ENCODE measurements at regions not wholly inside any gene's neighbourhood (a gene's known extent, or its start where the extent isn't known, plus 50 kb on each side); places are given as distances from the start of the nearest gene placed in this dataset.

DNA sequence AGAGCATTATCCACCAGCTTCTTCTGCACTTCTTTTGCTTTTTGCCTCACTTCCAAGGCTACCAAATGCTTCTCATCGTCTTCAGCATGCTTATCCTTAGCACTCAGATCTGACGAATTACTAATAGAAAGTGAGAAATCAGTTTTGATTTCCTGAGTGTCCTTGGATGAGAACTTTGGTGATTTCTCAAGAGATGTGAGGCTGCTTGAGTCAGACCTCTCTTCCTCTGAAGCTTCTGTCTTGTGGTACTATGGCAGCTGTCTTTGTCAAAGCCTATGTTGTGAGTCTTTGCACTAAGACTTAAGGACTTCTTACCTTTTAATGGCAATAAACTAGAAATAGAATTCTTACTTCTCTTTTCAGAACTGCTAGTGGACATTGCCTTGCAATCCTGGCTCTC is 169.9 kb downstream of the CPE start:
- TF ChIP-seq FOXP2 (optimal IDR thresholded peaks at IDR 0.05; ENCODE audit: borderline replicate concordance, extremely low read depth, extremely low read length, insufficient read depth) (no peak), REST (IDR thresholded peaks at IDR 0.05; ENCODE audit: insufficient read depth in 1 of 2, low read depth in 2 of 2, low read length in 2 of 2) (no peak), TAF1 (IDR thresholded peaks at IDR 0.05; ENCODE audit: borderline replicate concordance, insufficient read depth, low read length) (no peak), POLR2AphosphoS5 (IDR thresholded peaks at IDR 0.05; ENCODE audit: low read depth, low read length) (no peak), SIN3A (IDR thresholded peaks at IDR 0.05; ENCODE audit: borderline replicate concordance, insufficient read depth, low read length) (no peak)

GRCh38 chr4:165553221-165553810 is 174.5 kb downstream of the CPE start:
- TF ChIP-seq TAF1 (IDR thresholded peaks at IDR 0.05; ENCODE audit: borderline replicate concordance, insufficient read depth, low read length), result no peak
- no peak for TF ChIP-seq POLR2AphosphoS5 (IDR thresholded peaks at IDR 0.05; ENCODE audit: low read depth, low read length)
- TF ChIP-seq REST (IDR thresholded peaks at IDR 0.05; ENCODE audit: insufficient read depth in 1 of 2, low read depth in 2 of 2, low read length in 2 of 2), result no peak
- TF ChIP-seq FOXP2 (optimal IDR thresholded peaks at IDR 0.05; ENCODE audit: borderline replicate concordance, extremely low read depth, extremely low read length, insufficient read depth), result no peak
- no peak for TF ChIP-seq SIN3A (IDR thresholded peaks at IDR 0.05; ENCODE audit: borderline replicate concordance, insufficient read depth, low read length)

DNA sequence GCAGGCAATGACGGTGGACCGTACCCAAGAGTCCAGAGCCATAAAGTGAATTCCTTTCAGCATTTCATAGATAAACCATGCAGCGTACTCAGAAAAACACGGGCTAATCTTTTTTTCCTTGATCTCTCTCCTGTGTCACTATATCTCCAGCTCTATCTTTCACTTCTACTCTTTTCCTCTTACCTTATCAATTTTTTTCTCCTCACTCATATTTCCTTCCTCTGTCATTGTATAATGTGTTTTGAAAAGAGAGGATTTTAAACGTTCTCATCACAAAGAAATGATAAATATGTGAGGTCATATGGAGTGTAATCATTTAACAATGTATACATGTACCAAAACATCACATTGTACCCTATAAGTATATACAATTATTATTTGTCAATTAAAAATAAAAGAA is 176.5 kb downstream of the CPE start:
- no peak for TF ChIP-seq TAF1 (IDR thresholded peaks at IDR 0.05; ENCODE audit: borderline replicate concordance, insufficient read depth, low read length)
- TF ChIP-seq FOXP2 (optimal IDR thresholded peaks at IDR 0.05; ENCODE audit: borderline replicate concordance, extremely low read depth, extremely low read length, insufficient read depth), result no peak
- TF ChIP-seq POLR2AphosphoS5 (IDR thresholded peaks at IDR 0.05; ENCODE audit: low read depth, low read length), result no peak
- no peak for TF ChIP-seq REST (IDR thresholded peaks at IDR 0.05; ENCODE audit: insufficient read depth in 1 of 2, low read depth in 2 of 2, low read length in 2 of 2)
- TF ChIP-seq SIN3A (IDR thresholded peaks at IDR 0.05; ENCODE audit: borderline replicate concordance, insufficient read depth, low read length), result no peak

DNA sequence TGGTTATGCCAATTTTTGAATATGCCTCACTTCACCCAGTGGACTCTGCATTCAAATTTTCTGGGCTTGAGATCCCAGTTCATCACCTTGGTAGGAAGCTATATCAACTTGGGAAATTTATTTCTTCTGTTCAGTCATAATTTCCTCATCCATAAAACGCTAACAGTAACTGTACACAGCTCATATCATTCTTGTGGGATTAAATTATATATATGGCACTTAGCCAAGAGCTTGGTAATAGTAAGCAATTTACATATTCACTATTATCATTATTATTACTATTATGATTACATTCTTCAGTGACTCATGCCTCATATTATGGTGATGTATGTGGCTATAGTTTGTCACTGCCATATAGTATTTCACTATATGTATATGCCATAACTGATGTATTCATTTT is 177.6 kb downstream of the CPE start:
- TF ChIP-seq SIN3A (IDR thresholded peaks at IDR 0.05; ENCODE audit: borderline replicate concordance, insufficient read depth, low read length) (no peak), POLR2AphosphoS5 (IDR thresholded peaks at IDR 0.05; ENCODE audit: low read depth, low read length) (no peak), FOXP2 (optimal IDR thresholded peaks at IDR 0.05; ENCODE audit: borderline replicate concordance, extremely low read depth, extremely low read length, insufficient read depth) (no peak), TAF1 (IDR thresholded peaks at IDR 0.05; ENCODE audit: borderline replicate concordance, insufficient read depth, low read length) (no peak), REST (IDR thresholded peaks at IDR 0.05; ENCODE audit: insufficient read depth in 1 of 2, low read depth in 2 of 2, low read length in 2 of 2) (no peak)

Measured in PFSK-1 (cell line).